22Rv1 (cell line): ENCODE measurements at regions not wholly inside any gene's neighbourhood (a gene's known extent, or its start where the extent isn't known, plus 50 kb on each side); places are given as distances from the start of the nearest gene placed in this dataset.

ENCODE experiments used
- ZFX ChIP-seq: fragments of 450-650 bp; IDR thresholded peaks from 2 replicates; pipeline ENCODE4 v1.6.1; 2017; ENCODE audit warnings: antibody characterized with exemption, borderline replicate concordance
- TF ChIP-seq, protein P1 (sequence below): fragments of 450-650 bp; IDR thresholded peaks from 2 replicates; pipeline ENCODE4 v1.5.1; 2017; ENCODE audit warnings: mild to moderate bottlenecking

DNA sequence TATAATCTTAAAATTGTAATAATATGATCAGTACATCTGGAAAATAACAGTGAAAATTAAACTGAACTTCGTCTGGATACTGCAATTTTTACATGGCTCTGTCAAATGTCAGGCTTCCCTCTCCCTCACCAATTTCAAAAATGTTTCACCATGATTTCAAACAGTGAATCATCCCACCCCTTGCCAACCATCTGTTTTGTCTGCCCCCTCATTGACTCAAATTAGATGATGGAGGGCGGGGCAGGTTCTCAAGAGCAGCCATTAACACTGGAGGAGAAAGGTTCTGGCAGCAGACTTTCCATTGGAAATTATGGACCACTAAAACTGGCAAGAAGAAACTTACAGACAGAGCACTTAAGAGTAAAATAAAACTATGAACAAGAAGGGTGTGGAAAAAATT lies 1195.7 kb upstream of the ZEB2 start:
- TF ChIP-seq, protein P1, sequence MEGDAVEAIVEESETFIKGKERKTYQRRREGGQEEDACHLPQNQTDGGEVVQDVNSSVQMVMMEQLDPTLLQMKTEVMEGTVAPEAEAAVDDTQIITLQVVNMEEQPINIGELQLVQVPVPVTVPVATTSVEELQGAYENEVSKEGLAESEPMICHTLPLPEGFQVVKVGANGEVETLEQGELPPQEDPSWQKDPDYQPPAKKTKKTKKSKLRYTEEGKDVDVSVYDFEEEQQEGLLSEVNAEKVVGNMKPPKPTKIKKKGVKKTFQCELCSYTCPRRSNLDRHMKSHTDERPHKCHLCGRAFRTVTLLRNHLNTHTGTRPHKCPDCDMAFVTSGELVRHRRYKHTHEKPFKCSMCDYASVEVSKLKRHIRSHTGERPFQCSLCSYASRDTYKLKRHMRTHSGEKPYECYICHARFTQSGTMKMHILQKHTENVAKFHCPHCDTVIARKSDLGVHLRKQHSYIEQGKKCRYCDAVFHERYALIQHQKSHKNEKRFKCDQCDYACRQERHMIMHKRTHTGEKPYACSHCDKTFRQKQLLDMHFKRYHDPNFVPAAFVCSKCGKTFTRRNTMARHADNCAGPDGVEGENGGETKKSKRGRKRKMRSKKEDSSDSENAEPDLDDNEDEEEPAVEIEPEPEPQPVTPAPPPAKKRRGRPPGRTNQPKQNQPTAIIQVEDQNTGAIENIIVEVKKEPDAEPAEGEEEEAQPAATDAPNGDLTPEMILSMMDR, result no peak
- TF ChIP-seq ZFX, result no peak
